CD4-positive, alpha-beta T cell (primary cell): ENCODE measurements at regions not wholly inside any gene's neighbourhood (a gene's known extent, or its start where the extent isn't known, plus 50 kb on each side); places are given as distances from the start of the nearest gene placed in this dataset.

ENCODE experiments used
- ATAC-seq: fragments of 200-7000 bp; cut with Tn5 transposase; one replicate; pipeline ENCODE4 v1.10.0; 2022; ENCODE audit warnings: mild to moderate bottlenecking; ENCODE audit not compliant: poor library complexity
- CTCF ChIA-PET: fragments of 350-600 bp; sonication (Branson Sonifier 250); formaldehyde crosslinking; loops from one replicate; lab custom pipeline; 2021; ENCODE audit warnings: antibody characterized with exemption, inconsistent platforms; lab: Charles Lee
- POLR2A ChIA-PET: fragments of 350-600 bp; sonication (Branson Sonifier 250); formaldehyde crosslinking; loops from one replicate; lab custom pipeline; 2021; ENCODE audit warnings: antibody characterized with exemption, inconsistent platforms; lab: Charles Lee
- DNase-seq, 14 experiments: peaks; one replicate each; pipeline ENCODE4 v3.0.0-alpha.2; 2013 to 2020; ENCODE audit warnings: mixed read lengths in 2 of 14
- H3K27ac ChIP-seq, 2 donors: one replicate each; pipeline versions ENCODE4 v1.5.1 to v1.7.0; 2013; ENCODE audit warnings: low read length in 2 of 2, low read depth in 1 of 2, mild to moderate bottlenecking in 1 of 2
- H3K27me3 ChIP-seq, 2 experiments: 1 replicate in 1 of 2; 2 replicates in 1 of 2; pipeline versions ENCODE4 v1.6.1 to v1.7.0; 2013; ENCODE audit warnings: low read length in 2 of 2, control low read depth in 1 of 2, mild to moderate bottlenecking in 1 of 2, moderate library complexity in 1 of 2; ENCODE audit not compliant: insufficient read depth in 2 of 2, control insufficient read depth in 1 of 2
- H3K36me3 ChIP-seq: one replicate; pipeline ENCODE4 v1.6.1; 2013; ENCODE audit warnings: low read length, control low read depth; ENCODE audit not compliant: insufficient read depth
- H3K4me1 ChIP-seq: one replicate; pipeline ENCODE4 v1.6.1; 2013; ENCODE audit warnings: low read length, control low read depth; ENCODE audit not compliant: insufficient read depth
- H3K4me3 ChIP-seq: one replicate; pipeline ENCODE4 v1.5.1; 2013; ENCODE audit warnings: mild to moderate bottlenecking, low read length, moderate library complexity
- H3K9me3 ChIP-seq, 2 experiments: 1 replicate in 1 of 2; 2 replicates in 1 of 2; pipeline versions ENCODE4 v1.6.1 to v1.7.0; 2013; ENCODE audit warnings: low read length in 2 of 2, mild to moderate bottlenecking in 2 of 2, control low read depth in 1 of 2, moderate library complexity in 1 of 2; ENCODE audit not compliant: control insufficient read depth in 1 of 2, insufficient read depth in 1 of 2
- H3K27ac Mint-ChIP-seq: one replicate; pipeline ENCODE4 v1.8.0; 2020; ENCODE audit warnings: mixed read lengths
- H3K27me3 Mint-ChIP-seq: one replicate; pipeline ENCODE4 v1.8.0; 2021; ENCODE audit warnings: mixed read lengths
- H3K36me3 Mint-ChIP-seq: one replicate; pipeline ENCODE4 v1.8.0; 2021; ENCODE audit warnings: low read depth, mixed read lengths
- H3K4me1 Mint-ChIP-seq: one replicate; pipeline ENCODE4 v1.8.0; 2021; ENCODE audit warnings: low read depth, mixed read lengths
- H3K4me3 Mint-ChIP-seq: one replicate; pipeline ENCODE4 v1.8.0; 2020; ENCODE audit warnings: mild to moderate bottlenecking, mixed read lengths
- H3K9me3 Mint-ChIP-seq: one replicate; pipeline ENCODE4 v1.8.0; 2020; ENCODE audit warnings: mixed read lengths
- intact Hi-C, 2 experiments: fragments of 100-400 bp; cut with DNase I in 1 of 2; cut with micrococcal nuclease in 1 of 2; formaldehyde crosslinking; loops; one replicate each; pipeline versions ENCODE4 v1.15.1 to v1.9.0; 2023 to 2025; cut with DNase I, micrococcal nuclease
- TF ChIP-seq, protein P1 (sequence below): fragments of 200-600 bp; IDR thresholded peaks from one replicate; pipeline ENCODE4 v1.8.0; 2022; ENCODE audit warnings: antibody characterized with exemption, mild to moderate bottlenecking

DNA sequence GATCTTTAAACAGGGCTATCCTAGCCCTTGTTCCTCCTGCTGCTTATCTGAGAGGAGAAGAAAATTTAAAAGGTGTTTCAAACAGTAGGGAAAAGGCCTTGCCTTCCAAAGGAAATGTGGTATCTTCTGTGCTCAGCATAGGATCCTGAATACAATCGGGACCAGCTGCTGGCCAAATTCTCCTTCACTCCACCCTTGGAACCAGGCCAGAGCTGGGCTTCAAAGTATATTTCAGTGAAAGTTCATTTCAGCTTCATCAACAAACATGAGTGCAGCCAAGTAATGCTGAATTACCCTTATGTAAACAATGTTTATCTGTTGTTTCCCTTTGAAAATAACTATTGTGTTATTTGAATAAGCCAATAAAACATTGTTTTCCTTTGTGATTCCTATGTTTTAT lies 146.5 kb upstream of the MEOX2 start:
- Histone ChIP-seq H3K36me3 (no peaks in the 10 kb centered on the region), H3K27ac (no peak overlapping the region), H3K4me3 (no peak overlapping the region), H3K9me3 (no peaks in the 10 kb centered on the region), H3K4me1 (no peaks in the 10 kb centered on the region), H3K27me3 (no peaks in the 10 kb centered on the region)
- Mint-ChIP-seq H3K27me3 (no peaks in the 10 kb centered on the region), H3K27ac (no peak overlapping the region), H3K4me1 (no peaks in the 10 kb centered on the region), H3K4me3 (no peak overlapping the region), H3K36me3 (no peaks in the 10 kb centered on the region), H3K9me3 (no peaks in the 10 kb centered on the region)
- intact Hi-C loops = no loop called here
- ChIA-PET POLR2A (no interaction called here), CTCF (no interaction called here)
- DNase-seq (no peak), ATAC-seq (no peak)
- TF ChIP-seq, protein P1, sequence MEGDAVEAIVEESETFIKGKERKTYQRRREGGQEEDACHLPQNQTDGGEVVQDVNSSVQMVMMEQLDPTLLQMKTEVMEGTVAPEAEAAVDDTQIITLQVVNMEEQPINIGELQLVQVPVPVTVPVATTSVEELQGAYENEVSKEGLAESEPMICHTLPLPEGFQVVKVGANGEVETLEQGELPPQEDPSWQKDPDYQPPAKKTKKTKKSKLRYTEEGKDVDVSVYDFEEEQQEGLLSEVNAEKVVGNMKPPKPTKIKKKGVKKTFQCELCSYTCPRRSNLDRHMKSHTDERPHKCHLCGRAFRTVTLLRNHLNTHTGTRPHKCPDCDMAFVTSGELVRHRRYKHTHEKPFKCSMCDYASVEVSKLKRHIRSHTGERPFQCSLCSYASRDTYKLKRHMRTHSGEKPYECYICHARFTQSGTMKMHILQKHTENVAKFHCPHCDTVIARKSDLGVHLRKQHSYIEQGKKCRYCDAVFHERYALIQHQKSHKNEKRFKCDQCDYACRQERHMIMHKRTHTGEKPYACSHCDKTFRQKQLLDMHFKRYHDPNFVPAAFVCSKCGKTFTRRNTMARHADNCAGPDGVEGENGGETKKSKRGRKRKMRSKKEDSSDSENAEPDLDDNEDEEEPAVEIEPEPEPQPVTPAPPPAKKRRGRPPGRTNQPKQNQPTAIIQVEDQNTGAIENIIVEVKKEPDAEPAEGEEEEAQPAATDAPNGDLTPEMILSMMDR = no peak

DNA sequence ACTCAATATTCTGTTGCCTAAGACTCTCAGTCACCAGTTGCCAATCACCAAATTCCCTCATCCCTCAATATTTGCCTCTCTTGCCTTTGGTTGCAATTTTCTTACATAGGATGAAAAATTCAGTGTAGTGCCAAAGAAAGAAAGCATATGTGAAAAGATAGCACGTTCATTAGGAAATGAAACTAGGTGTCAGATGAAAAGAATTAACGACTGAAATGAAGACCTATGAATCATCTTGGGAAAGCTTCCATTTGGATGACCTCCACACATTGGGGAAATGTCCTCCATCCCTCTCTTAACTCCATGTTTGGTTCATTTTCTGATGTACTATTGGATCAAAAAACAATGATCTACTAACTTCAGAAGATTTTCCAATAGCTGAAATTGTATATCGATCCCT lies 145.1 kb upstream of the MEOX2 start:
- POLR2A ChIA-PET = no interaction called here
- ATAC-seq (no peak), DNase-seq (no peak)
- Histone ChIP-seq H3K9me3 (no peaks in the 10 kb centered on the region), H3K27me3 (no peaks in the 10 kb centered on the region), H3K27ac (no peak overlapping the region), H3K36me3 (no peaks in the 10 kb centered on the region), H3K4me3 (no peak overlapping the region), H3K4me1 (no peaks in the 10 kb centered on the region)
- no peaks in the 10 kb centered on the region for H3K27me3 Mint-ChIP-seq
- CTCF ChIA-PET = no interaction called here
- intact Hi-C loops = no loop called here
- no peaks in the 10 kb centered on the region for H3K36me3 Mint-ChIP-seq
- no peaks in the 10 kb centered on the region for H3K4me1 Mint-ChIP-seq
- no peak overlapping the region for H3K27ac Mint-ChIP-seq
- no peak overlapping the region for H3K4me3 Mint-ChIP-seq
- TF ChIP-seq, protein P1 = no peak
- no peaks in the 10 kb centered on the region for H3K9me3 Mint-ChIP-seq

DNA sequence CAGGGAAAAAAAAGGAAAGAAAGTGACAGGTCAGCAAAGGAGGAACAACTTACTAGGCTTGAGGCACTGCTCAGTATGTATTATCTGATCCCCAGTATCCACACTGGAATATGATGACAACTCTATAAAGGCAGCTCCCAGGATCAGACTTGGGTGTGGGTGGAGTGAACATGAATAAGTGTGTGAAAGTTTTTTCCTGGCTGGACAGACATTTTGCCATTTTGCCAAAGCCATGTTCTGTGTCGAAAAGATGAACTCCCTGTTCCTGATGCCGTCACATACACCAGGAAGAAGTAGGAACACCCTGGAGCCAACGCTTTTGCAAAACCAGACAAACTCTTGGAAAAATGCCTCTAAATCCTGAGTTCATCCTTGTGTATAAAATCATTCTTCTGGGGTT lies 143.2 kb upstream of the MEOX2 start:
- no peaks in the 10 kb centered on the region for H3K9me3 Mint-ChIP-seq
- intact Hi-C loops = no loop called here
- no peaks in the 10 kb centered on the region for H3K36me3 ChIP-seq
- H3K27ac ChIP-seq = no peak overlapping the region
- POLR2A ChIA-PET = no interaction called here
- no peaks in the 10 kb centered on the region for H3K4me1 ChIP-seq
- no peak for DNase-seq
- TF ChIP-seq, protein P1 = no peak
- ATAC-seq = no peak
- no peak overlapping the region for H3K4me3 Mint-ChIP-seq
- CTCF ChIA-PET = no interaction called here
- no peaks in the 10 kb centered on the region for H3K36me3 Mint-ChIP-seq
- H3K27me3 ChIP-seq = no peaks in the 10 kb centered on the region
- H3K4me3 ChIP-seq = no peak overlapping the region
- H3K9me3 ChIP-seq = peaks cover 0 to 5% of the 10 kb centered on the region in 2 experiments
- no peak overlapping the region for H3K27ac Mint-ChIP-seq
- H3K4me1 Mint-ChIP-seq = no peaks in the 10 kb centered on the region
- H3K27me3 Mint-ChIP-seq = no peaks in the 10 kb centered on the region
